ENCODE measurements at regions not wholly inside any gene's neighbourhood (a gene's known extent, or its start where the extent isn't known, plus 50 kb on each side); places are given as distances from the start of the nearest gene placed in this dataset.

DNA sequence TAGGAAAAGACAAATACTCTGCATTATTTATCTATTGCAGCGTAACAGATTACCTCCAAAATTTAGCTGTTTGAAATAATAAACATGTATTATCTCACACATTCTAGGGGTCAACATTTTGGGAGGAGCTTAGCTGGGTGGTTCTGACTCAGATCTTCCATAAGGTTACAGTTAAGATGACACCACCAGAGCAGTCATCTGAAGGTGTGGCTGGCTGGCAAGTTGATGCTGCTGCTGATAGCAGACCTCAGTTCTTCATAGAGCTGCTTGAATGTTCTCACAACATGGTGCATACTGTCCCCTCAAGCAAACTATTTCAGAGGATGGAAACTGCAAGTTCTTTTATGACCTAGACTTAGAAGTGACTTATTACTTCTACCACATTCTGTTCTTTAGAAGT is 146.3 kb upstream of the FSTL4 start:
- H3K27ac ChIP-seq (ENCODE audit: insufficient read depth, low read length), result no peak overlapping the region
- H3K4me3 ChIP-seq (replicated peaks in 1 of 4; ENCODE audit: control extremely low read depth in 1 of 4, insufficient read depth in 1 of 4, low read depth in 3 of 4, low read length in 4 of 4), result no peak overlapping the region
- H3K9me3 ChIP-seq (ENCODE audit: control insufficient read depth, insufficient read depth, low read depth, low read length), result no peaks in the 10 kb centered on the region
- peaks cover 6% of the 10 kb centered on the region for H3K27me3 ChIP-seq (ENCODE audit: control insufficient read depth, insufficient read depth, low read length)
- no peak overlapping the region for H3K4me2 ChIP-seq (ENCODE audit: extremely low read depth, insufficient read depth, low read length)
- no peaks in the 10 kb centered on the region for H3K36me3 ChIP-seq (ENCODE audit: control insufficient read depth, insufficient read depth, low read length)
- no peak overlapping the region for H2AFZ ChIP-seq (ENCODE audit: low read length)
- no peaks in the 10 kb centered on the region for H3K4me1 ChIP-seq (ENCODE audit: control insufficient read depth, extremely low read depth, insufficient read depth, low read length)
- H3K9ac ChIP-seq (ENCODE audit: insufficient read depth, low read length), result no peak overlapping the region
- no peak for DNase-seq (ENCODE audit: low read depth in 2 of 2)
- H3K79me2 ChIP-seq (ENCODE audit: control insufficient read depth, insufficient read depth, low read length), result no peaks in the 10 kb centered on the region
- TF ChIP-seq CTCF (conservative IDR thresholded peaks at IDR 0.05 in 1 of 2, IDR thresholded peaks at IDR 0.05 in 1 of 2; ENCODE audit: low read depth in 1 of 2, low read length in 2 of 2) (no peak), EZH2 (IDR thresholded peaks at IDR 0.05; ENCODE audit: low read length, missing control alignments) (no peak)
- no peaks in the 10 kb centered on the region for H4K20me1 ChIP-seq (ENCODE audit: control insufficient read depth, extremely low read depth, insufficient read depth, low read length)

DNA sequence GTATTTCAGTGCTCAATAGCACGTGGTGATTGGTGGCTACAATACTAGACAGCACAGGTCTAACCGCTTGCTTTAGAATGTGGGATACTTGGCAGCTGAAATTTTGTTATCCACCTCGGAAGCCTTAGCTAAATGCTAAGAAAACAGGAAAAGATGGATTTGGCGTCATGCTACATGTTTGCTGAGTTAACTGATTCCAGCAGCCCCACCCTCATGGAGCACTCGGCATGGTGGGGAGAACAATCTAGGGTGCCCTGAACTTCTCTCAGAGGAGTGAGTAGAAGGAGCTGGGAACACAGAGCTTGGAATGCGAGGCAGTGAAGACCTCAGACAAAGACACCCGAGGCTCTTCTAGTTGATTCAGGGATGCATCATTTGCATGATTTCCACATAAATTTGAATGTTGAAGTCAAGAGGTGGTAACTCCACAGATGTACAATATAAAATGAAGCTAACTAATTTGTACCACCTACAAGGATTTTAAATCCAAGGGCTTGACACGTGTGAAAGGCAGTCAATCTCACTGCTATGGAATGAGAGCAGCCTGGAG is 145.1 kb upstream of the FSTL4 start:
- H3K9ac ChIP-seq (ENCODE audit: insufficient read depth, low read length), result no peak overlapping the region
- H3K79me2 ChIP-seq (ENCODE audit: control insufficient read depth, insufficient read depth, low read length), result no peaks in the 10 kb centered on the region
- no peak overlapping the region for H2AFZ ChIP-seq (ENCODE audit: low read length)
- no peak overlapping the region for H3K27ac ChIP-seq (ENCODE audit: insufficient read depth, low read length)
- H3K4me2 ChIP-seq (ENCODE audit: extremely low read depth, insufficient read depth, low read length), result no peak overlapping the region
- H3K9me3 ChIP-seq (ENCODE audit: control insufficient read depth, insufficient read depth, low read depth, low read length), result no peaks in the 10 kb centered on the region
- no peaks in the 10 kb centered on the region for H4K20me1 ChIP-seq (ENCODE audit: control insufficient read depth, extremely low read depth, insufficient read depth, low read length)
- no peaks in the 10 kb centered on the region for H3K4me1 ChIP-seq (ENCODE audit: control insufficient read depth, extremely low read depth, insufficient read depth, low read length)
- no peak overlapping the region for H3K4me3 ChIP-seq (replicated peaks in 1 of 4; ENCODE audit: control extremely low read depth in 1 of 4, insufficient read depth in 1 of 4, low read depth in 3 of 4, low read length in 4 of 4)
- no peak for DNase-seq (ENCODE audit: low read depth in 2 of 2)
- H3K36me3 ChIP-seq (ENCODE audit: control insufficient read depth, insufficient read depth, low read length), result no peaks in the 10 kb centered on the region
- no peak for TF ChIP-seq CTCF (conservative IDR thresholded peaks at IDR 0.05 in 1 of 2, IDR thresholded peaks at IDR 0.05 in 1 of 2; ENCODE audit: low read depth in 1 of 2, low read length in 2 of 2)
- H3K27me3 ChIP-seq (ENCODE audit: control insufficient read depth, insufficient read depth, low read length), result peaks cover 6% of the 10 kb centered on the region

DNA sequence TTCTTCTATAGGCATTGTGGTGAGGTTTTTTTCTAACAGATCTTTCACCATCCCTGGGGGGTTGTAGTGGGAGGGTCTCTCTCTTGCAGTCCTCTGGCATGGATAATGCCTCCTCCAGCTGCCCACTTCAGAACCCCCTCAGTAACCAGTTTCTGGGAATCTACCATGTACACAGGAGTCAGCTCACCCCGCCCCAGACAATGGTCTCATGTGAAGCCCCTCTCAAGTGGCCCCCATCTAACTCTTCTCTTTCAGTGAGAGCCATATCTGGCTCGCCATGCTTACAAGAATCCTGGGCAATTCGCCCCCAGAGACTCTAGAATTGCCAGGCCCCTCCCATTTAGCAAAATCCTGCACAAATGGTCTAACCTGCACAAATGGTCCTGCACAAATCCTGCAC is 144.4 kb upstream of the FSTL4 start:
- H2AFZ ChIP-seq (ENCODE audit: low read length), result no peak overlapping the region
- DNase-seq (ENCODE audit: low read depth in 2 of 2), result no peak
- no peak for TF ChIP-seq CTCF (conservative IDR thresholded peaks at IDR 0.05 in 1 of 2, IDR thresholded peaks at IDR 0.05 in 1 of 2; ENCODE audit: low read depth in 1 of 2, low read length in 2 of 2)
- H3K4me1 ChIP-seq (ENCODE audit: control insufficient read depth, extremely low read depth, insufficient read depth, low read length), result no peaks in the 10 kb centered on the region
- H3K9me3 ChIP-seq (ENCODE audit: control insufficient read depth, insufficient read depth, low read depth, low read length), result no peaks in the 10 kb centered on the region
- no peaks in the 10 kb centered on the region for H3K36me3 ChIP-seq (ENCODE audit: control insufficient read depth, insufficient read depth, low read length)
- no peak overlapping the region for H3K4me2 ChIP-seq (ENCODE audit: extremely low read depth, insufficient read depth, low read length)
- no peaks in the 10 kb centered on the region for H4K20me1 ChIP-seq (ENCODE audit: control insufficient read depth, extremely low read depth, insufficient read depth, low read length)
- no peak overlapping the region for H3K4me3 ChIP-seq (replicated peaks in 1 of 4; ENCODE audit: control extremely low read depth in 1 of 4, insufficient read depth in 1 of 4, low read depth in 3 of 4, low read length in 4 of 4)
- H3K27ac ChIP-seq (ENCODE audit: insufficient read depth, low read length), result no peak overlapping the region
- no peak overlapping the region for H3K9ac ChIP-seq (ENCODE audit: insufficient read depth, low read length)
- H3K27me3 ChIP-seq (ENCODE audit: control insufficient read depth, insufficient read depth, low read length), result peaks cover 6% of the 10 kb centered on the region
- H3K79me2 ChIP-seq (ENCODE audit: control insufficient read depth, insufficient read depth, low read length), result no peaks in the 10 kb centered on the region

All from fibroblast of lung (primary cell).